HL-60 (cell line): ENCODE measurements at regions not wholly inside any gene's neighbourhood (a gene's known extent, or its start where the extent isn't known, plus 50 kb on each side); places are given as distances from the start of the nearest gene placed in this dataset.
"Not testable (repeated sequence)": the region's sequence is repeated elsewhere in the genome, so short reads cannot be mapped to it uniquely, and the experiment has no call there.

Experiments
- DNase-seq, 2 experiments: peaks; one replicate each; pipeline ENCODE4 v3.0.0-alpha.2; 2010 to 2020; ENCODE audit warnings: low read depth in 1 of 2, low spot score in 1 of 2
- H3K27ac ChIP-seq: fragments of 250-450 bp; sonication (Bioruptor Pico); replicated peaks from 2 replicates; pipeline ENCODE4 v1.5.1; 2020; ENCODE audit warnings: mild to moderate bottlenecking, moderate library complexity
- H3K27me3 ChIP-seq: fragments of 250-450 bp; sonication (Bioruptor Pico); 2 replicates; pipeline ENCODE4 v1.5.1; 2021; ENCODE audit warnings: mild to moderate bottlenecking, moderate library complexity; ENCODE audit not compliant: insufficient read depth, poor library complexity, severe bottlenecking
- H3K4me3 ChIP-seq: replicated peaks from 2 replicates; pipeline ENCODE4 v1.5.1; 2011; ENCODE audit warnings: mild to moderate bottlenecking, control low read depth, low read length; ENCODE audit not compliant: insufficient read depth
- CTCF ChIP-seq: IDR thresholded peaks from one replicate; pipeline ENCODE4 v1.5.1; 2011; ENCODE audit warnings: low read length, control low read depth, inconsistent platforms; ENCODE audit not compliant: insufficient read depth
- GABPA ChIP-seq: IDR thresholded peaks from 2 replicates; pipeline ENCODE4 v1.6.1; 2012; ENCODE audit warnings: low read depth
- POLR2AphosphoS5 ChIP-seq: IDR thresholded peaks from 2 replicates; pipeline ENCODE4 v1.6.1; 2012; ENCODE audit warnings: low read depth
- REST ChIP-seq: IDR thresholded peaks from 2 replicates; pipeline ENCODE4 v1.6.1; 2012; ENCODE audit warnings: low read depth; ENCODE audit not compliant: insufficient replicate concordance
- SPI1 ChIP-seq: IDR thresholded peaks from 2 replicates; pipeline ENCODE4 v1.6.1; 2012; ENCODE audit warnings: low read depth, mild to moderate bottlenecking, borderline replicate concordance

GRCh38 chr1:70827030-70827429, 220.6 kb downstream of the PTGER3 start:
- TF ChIP-seq POLR2AphosphoS5 (no peak), REST (no peak), SPI1 (no peak)
- Histone ChIP-seq H3K4me3 (no peak overlapping the region), H3K27ac (no peak overlapping the region), H3K27me3 (no peaks in the 10 kb centered on the region)
- DNase-seq: no peak

DNA sequence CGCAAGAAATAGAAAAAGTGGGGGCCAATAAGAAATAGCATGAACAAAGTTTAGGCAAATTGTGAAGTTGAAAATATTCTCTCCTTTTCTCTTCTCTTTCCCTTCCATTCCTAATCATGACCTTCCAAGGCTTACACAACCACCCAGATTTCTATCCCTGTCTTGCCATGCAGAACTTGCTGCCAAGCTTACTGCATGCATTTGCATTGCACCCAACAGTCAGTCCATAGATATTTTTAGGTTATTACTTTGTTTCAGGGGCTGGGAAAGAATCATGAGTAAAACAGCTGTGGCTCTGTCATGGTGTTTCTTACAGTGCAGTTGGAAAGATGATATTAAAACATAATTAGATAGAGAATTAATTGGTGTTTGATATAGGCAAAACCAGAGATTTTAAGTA, 219.4 kb downstream of the PTGER3 start:
- H3K27ac ChIP-seq: no peak overlapping the region
- no peak for DNase-seq
- TF ChIP-seq REST (no peak), SPI1 (no peak), CTCF (no peak), POLR2AphosphoS5 (no peak), GABPA (no peak)
- H3K4me3 ChIP-seq: no peak overlapping the region
- H3K27me3 ChIP-seq: no peaks in the 10 kb centered on the region

- H3K4me3 ChIP-seq, H3K27me3 ChIP-seq, H3K27ac ChIP-seq, DNase-seq: not testable (repeated sequence)
Measured at GRCh38 chr1:70834365-70834764, 213.3 kb downstream of the PTGER3 start.

- no peaks in the 10 kb centered on the region for H3K27me3 ChIP-seq
- no peak overlapping the region for H3K27ac ChIP-seq
- TF ChIP-seq GABPA: no peak
- TF ChIP-seq CTCF: no peak
- no peak for TF ChIP-seq POLR2AphosphoS5
- no peak for TF ChIP-seq REST
- TF ChIP-seq SPI1: no peak
- no peak overlapping the region for H3K4me3 ChIP-seq
- DNase-seq: no peak
Measured at GRCh38 chr1:70836456-70836855, 211.2 kb downstream of the PTGER3 start.
